ENCODE measurements at regions not wholly inside any gene's neighbourhood (a gene's known extent, or its start where the extent isn't known, plus 50 kb on each side); places are given as distances from the start of the nearest gene placed in this dataset.
"Not testable (repeated sequence)": the region's sequence is repeated elsewhere in the genome, so short reads cannot be mapped to it uniquely, and the experiment has no call there.

DNA sequence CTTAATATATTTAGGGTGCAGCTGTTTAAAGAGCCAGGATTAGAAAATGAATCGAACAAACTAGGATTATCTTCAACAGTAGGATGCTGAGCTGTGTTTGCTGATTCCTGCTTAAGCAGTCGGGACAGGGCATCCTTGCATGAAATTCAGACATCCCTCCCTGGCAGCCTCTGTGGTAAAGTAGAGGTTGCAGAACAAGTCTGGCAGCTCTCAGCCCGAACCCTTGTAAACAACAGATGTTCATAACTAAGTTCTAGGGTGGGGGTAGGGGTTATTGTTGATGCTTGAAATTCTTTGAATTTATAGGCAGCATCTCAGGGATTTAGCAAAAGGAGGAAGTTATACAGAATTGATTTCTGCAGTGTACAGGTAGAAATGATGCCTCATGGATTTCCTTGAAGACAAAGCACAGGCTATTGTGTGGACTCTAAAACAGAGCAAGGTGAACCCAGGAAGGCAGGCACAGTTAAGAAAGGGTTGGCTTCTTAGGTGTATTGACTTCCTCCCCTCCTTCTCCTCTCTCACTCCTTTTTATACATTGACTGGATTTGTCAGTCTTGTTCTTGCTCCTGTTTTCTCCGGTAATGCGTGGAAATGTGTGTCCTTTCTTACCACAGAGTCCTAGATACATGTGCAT, 114.7 kb downstream of the SRGAP2 start:
- not testable (repeated sequence) for H3K4me3 Mint-ChIP-seq (ENCODE audit: unreplicated experiment); H3K27me3 Mint-ChIP-seq (ENCODE audit: unreplicated experiment); H3K36me3 Mint-ChIP-seq (ENCODE audit: low read depth, unreplicated experiment); DNase-seq (ENCODE audit: low spot score); H3K27ac Mint-ChIP-seq (ENCODE audit: unreplicated experiment); H3K4me1 Mint-ChIP-seq (ENCODE audit: unreplicated experiment); H3K9me3 Mint-ChIP-seq (ENCODE audit: unreplicated experiment)

DNA sequence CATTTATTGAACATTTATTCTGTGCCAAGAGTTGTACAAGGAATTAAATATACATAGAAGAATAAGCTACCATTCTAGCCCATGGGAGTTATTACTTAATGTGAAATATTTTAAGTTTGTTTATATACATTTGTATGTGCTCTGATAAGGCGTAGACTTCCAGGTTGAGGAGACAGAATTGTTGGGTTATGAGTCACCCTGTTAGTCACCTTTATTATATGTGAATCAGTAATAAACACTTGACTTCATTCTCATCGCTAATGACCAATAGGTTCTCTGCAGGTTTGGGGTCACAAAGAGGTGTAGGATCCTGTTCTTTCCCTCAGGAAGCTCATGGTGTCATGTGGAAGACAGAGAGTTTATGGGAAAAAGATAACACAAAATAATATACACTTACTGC, 116.9 kb downstream of the SRGAP2 start:
- H3K9me3 Mint-ChIP-seq (ENCODE audit: unreplicated experiment); H3K4me3 Mint-ChIP-seq (ENCODE audit: unreplicated experiment); H3K36me3 Mint-ChIP-seq (ENCODE audit: low read depth, unreplicated experiment); H3K4me1 Mint-ChIP-seq (ENCODE audit: unreplicated experiment); DNase-seq (ENCODE audit: low spot score); H3K27me3 Mint-ChIP-seq (ENCODE audit: unreplicated experiment); H3K27ac Mint-ChIP-seq (ENCODE audit: unreplicated experiment): not testable (repeated sequence)

GRCh38 chr1:206326159-206326939, 123.0 kb downstream of the SRGAP2 start:
- not testable (repeated sequence) for DNase-seq (ENCODE audit: low spot score); H3K27ac Mint-ChIP-seq (ENCODE audit: unreplicated experiment); H3K27me3 Mint-ChIP-seq (ENCODE audit: unreplicated experiment); H3K4me1 Mint-ChIP-seq (ENCODE audit: unreplicated experiment); H3K9me3 Mint-ChIP-seq (ENCODE audit: unreplicated experiment); H3K36me3 Mint-ChIP-seq (ENCODE audit: low read depth, unreplicated experiment); H3K4me3 Mint-ChIP-seq (ENCODE audit: unreplicated experiment)

DNA sequence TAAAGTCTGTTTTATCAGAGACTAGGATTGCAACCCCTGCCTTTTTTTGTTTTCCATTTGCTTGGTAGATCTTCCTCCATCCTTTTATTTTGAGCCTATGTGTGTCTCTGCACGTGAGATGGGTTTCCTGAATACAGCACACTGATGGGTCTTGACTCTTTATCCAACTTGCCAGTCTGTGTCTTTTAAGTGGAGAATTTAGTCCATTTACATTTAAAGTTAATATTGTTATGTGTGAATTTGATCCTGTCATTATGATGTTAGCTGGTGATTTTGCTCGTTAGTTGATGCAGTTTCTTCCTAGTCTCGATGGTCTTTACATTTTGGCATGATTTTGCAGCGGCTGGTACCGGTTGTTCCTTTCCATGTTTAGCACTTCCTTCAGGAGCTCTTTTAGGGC, 128.3 kb downstream of the SRGAP2 start:
- not testable (repeated sequence) for H3K36me3 Mint-ChIP-seq (ENCODE audit: low read depth, unreplicated experiment); H3K9me3 Mint-ChIP-seq (ENCODE audit: unreplicated experiment); H3K27me3 Mint-ChIP-seq (ENCODE audit: unreplicated experiment); H3K27ac Mint-ChIP-seq (ENCODE audit: unreplicated experiment); H3K4me3 Mint-ChIP-seq (ENCODE audit: unreplicated experiment); DNase-seq (ENCODE audit: low spot score); H3K4me1 Mint-ChIP-seq (ENCODE audit: unreplicated experiment)

GRCh38 chr1:206333316-206333715, 130.0 kb downstream of the SRGAP2 start:
- not testable (repeated sequence) for DNase-seq (ENCODE audit: low spot score); H3K27ac Mint-ChIP-seq (ENCODE audit: unreplicated experiment); H3K9me3 Mint-ChIP-seq (ENCODE audit: unreplicated experiment); H3K27me3 Mint-ChIP-seq (ENCODE audit: unreplicated experiment); H3K4me1 Mint-ChIP-seq (ENCODE audit: unreplicated experiment); H3K36me3 Mint-ChIP-seq (ENCODE audit: low read depth, unreplicated experiment); H3K4me3 Mint-ChIP-seq (ENCODE audit: unreplicated experiment)

GRCh38 chr1:206333897-206334296, 130.6 kb downstream of the SRGAP2 start:
- not testable (repeated sequence) for H3K27ac Mint-ChIP-seq (ENCODE audit: unreplicated experiment)

GRCh38 chr1:206334481-206334880, 131.1 kb downstream of the SRGAP2 start:
- not testable (repeated sequence) for H3K9me3 Mint-ChIP-seq (ENCODE audit: unreplicated experiment); H3K27ac Mint-ChIP-seq (ENCODE audit: unreplicated experiment)

More at GRCh38 chr1:206333897-206334296, 130.6 kb downstream of the SRGAP2 start:
- H3K4me3 Mint-ChIP-seq (ENCODE audit: unreplicated experiment); H3K36me3 Mint-ChIP-seq (ENCODE audit: low read depth, unreplicated experiment); H3K9me3 Mint-ChIP-seq (ENCODE audit: unreplicated experiment); H3K27me3 Mint-ChIP-seq (ENCODE audit: unreplicated experiment); H3K4me1 Mint-ChIP-seq (ENCODE audit: unreplicated experiment); DNase-seq (ENCODE audit: low spot score): not testable (repeated sequence)

DNA sequence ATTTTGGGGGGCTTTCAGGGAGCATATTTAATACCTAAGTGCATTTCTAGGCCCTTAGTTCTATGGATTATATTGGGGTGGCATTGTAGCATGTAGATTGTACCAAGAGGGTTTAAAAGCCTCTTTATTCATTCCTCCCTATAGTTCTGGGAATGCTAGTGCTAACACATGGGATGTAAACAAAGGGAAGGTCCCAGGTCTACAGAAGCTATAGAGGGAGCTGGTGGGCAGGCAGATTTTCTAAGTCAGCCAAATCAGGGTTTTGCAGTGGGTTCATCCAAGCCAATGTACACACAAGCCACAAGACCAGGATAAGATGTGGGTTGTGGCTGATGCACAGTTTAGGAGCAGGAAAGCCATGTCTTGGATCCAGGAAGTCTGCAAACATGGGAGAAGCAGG, 131.8 kb downstream of the SRGAP2 start:
- not testable (repeated sequence) for DNase-seq (ENCODE audit: low spot score); H3K27ac Mint-ChIP-seq (ENCODE audit: unreplicated experiment); H3K36me3 Mint-ChIP-seq (ENCODE audit: low read depth, unreplicated experiment); H3K4me1 Mint-ChIP-seq (ENCODE audit: unreplicated experiment); H3K4me3 Mint-ChIP-seq (ENCODE audit: unreplicated experiment); H3K9me3 Mint-ChIP-seq (ENCODE audit: unreplicated experiment); H3K27me3 Mint-ChIP-seq (ENCODE audit: unreplicated experiment)

More at GRCh38 chr1:206334481-206334880, 131.1 kb downstream of the SRGAP2 start:
- not testable (repeated sequence) for H3K4me1 Mint-ChIP-seq (ENCODE audit: unreplicated experiment); H3K27me3 Mint-ChIP-seq (ENCODE audit: unreplicated experiment); H3K4me3 Mint-ChIP-seq (ENCODE audit: unreplicated experiment); DNase-seq (ENCODE audit: low spot score); H3K36me3 Mint-ChIP-seq (ENCODE audit: low read depth, unreplicated experiment)

GRCh38 chr1:206335875-206336846, 132.8 kb downstream of the SRGAP2 start:
- DNase-seq (ENCODE audit: low spot score); H3K4me1 Mint-ChIP-seq (ENCODE audit: unreplicated experiment); H3K4me3 Mint-ChIP-seq (ENCODE audit: unreplicated experiment); H3K9me3 Mint-ChIP-seq (ENCODE audit: unreplicated experiment); H3K36me3 Mint-ChIP-seq (ENCODE audit: low read depth, unreplicated experiment); H3K27me3 Mint-ChIP-seq (ENCODE audit: unreplicated experiment); H3K27ac Mint-ChIP-seq (ENCODE audit: unreplicated experiment): not testable (repeated sequence)

- H3K36me3 Mint-ChIP-seq (ENCODE audit: low read depth, unreplicated experiment); H3K9me3 Mint-ChIP-seq (ENCODE audit: unreplicated experiment); DNase-seq (ENCODE audit: low spot score); H3K4me3 Mint-ChIP-seq (ENCODE audit: unreplicated experiment); H3K4me1 Mint-ChIP-seq (ENCODE audit: unreplicated experiment); H3K27me3 Mint-ChIP-seq (ENCODE audit: unreplicated experiment); H3K27ac Mint-ChIP-seq (ENCODE audit: unreplicated experiment): not testable (repeated sequence)
These were observed 133.3 kb upstream of the IKBKE start for GRCh38 chr1:206337024-206337423.

- H3K27me3 Mint-ChIP-seq (ENCODE audit: unreplicated experiment); H3K9me3 Mint-ChIP-seq (ENCODE audit: unreplicated experiment); H3K4me3 Mint-ChIP-seq (ENCODE audit: unreplicated experiment); H3K27ac Mint-ChIP-seq (ENCODE audit: unreplicated experiment); H3K36me3 Mint-ChIP-seq (ENCODE audit: low read depth, unreplicated experiment); H3K4me1 Mint-ChIP-seq (ENCODE audit: unreplicated experiment); DNase-seq (ENCODE audit: low spot score): not testable (repeated sequence)
These were observed 119.6 kb upstream of the IKBKE start for GRCh38 chr1:206350493-206351275.

All from endothelial cell (in vitro differentiated cells).